ENCODE measurements at regions not wholly inside any gene's neighbourhood (a gene's known extent, or its start where the extent isn't known, plus 50 kb on each side); places are given as distances from the start of the nearest gene placed in this dataset.

DNA sequence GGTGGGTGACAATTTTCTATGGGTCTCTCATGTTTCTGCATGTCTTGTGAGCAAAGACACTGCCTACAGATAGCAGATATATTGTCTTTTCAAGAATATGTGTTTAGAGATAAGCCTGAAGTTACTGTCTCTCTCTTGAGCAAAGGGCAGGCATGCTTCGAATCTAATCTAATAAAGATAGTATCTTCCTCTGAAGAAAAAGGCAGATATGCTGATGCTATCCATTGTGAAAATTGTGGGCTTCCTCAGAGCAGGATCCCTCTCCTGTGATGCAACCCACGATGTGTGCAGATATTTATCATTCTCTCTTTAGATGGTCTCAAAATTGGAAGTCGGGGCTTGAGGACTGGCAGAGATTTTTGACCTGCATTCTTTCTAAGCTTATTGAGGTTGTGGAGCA, 187.0 kb downstream of the DACT1 start:
- TF ChIP-seq ZNF274 (IDR thresholded peaks at IDR 0.05; ENCODE audit: low read depth, low read length) (no peak), SUZ12 (IDR thresholded peaks at IDR 0.05; ENCODE audit: extremely low read depth, insufficient read depth, insufficient read length) (no peak), YY1 (IDR thresholded peaks at IDR 0.05; ENCODE audit: insufficient read depth, insufficient read length) (no peak)

Measured in NT2/D1 (cell line).